Prostate gland (tissue), 2 donors: ENCODE measurements at regions not wholly inside any gene's neighbourhood (a gene's known extent, or its start where the extent isn't known, plus 50 kb on each side); places are given as distances from the start of the nearest gene placed in this dataset.
A peak's percentile ranks its signal among the peaks of the same experiment; 100 is the strongest.

Experiments used
- DNase-seq: peaks from one replicate; pipeline ENCODE4 v3.0.0-alpha.2; 2019; ENCODE audit warnings: low spot score
- H3K27ac ChIP-seq, 2 donors: fragments of 200-600 bp; sonication (generic); 2 replicates each; pipeline ENCODE4 v1.5.1; 2017 to 2019
- H3K27me3 ChIP-seq: fragments of 200-600 bp; sonication (generic); replicated peaks from 2 replicates; pipeline ENCODE4 v1.5.1; 2019; ENCODE audit not compliant: insufficient read depth
- H3K36me3 ChIP-seq, 2 donors: fragments of 200-600 bp; sonication (generic); 1 replicate in 1 of 2; 2 replicates in 1 of 2; pipeline versions ENCODE4 v1.5.1 to v1.8.1; 2017 to 2019
- H3K4me1 ChIP-seq: fragments of 200-600 bp; sonication (generic); replicated peaks from 2 replicates; pipeline ENCODE4 v1.5.1; 2019
- H3K4me3 ChIP-seq, 2 donors: fragments of 200-600 bp; sonication (generic); 2 replicates each; pipeline ENCODE4 v1.5.1; 2017 to 2019
- H3K9me3 ChIP-seq: fragments of 200-600 bp; sonication (generic); 2 replicates; pipeline ENCODE4 v1.5.1; 2017
- POLR2A ChIP-seq: fragments of 450-650 bp; IDR thresholded peaks from one replicate; pipeline ENCODE4 v1.6.1; 2016; ENCODE audit warnings: antibody characterized with exemption, mild to moderate bottlenecking
- POLR2AphosphoS5 ChIP-seq: sonication (generic); formaldehyde crosslinking; IDR thresholded peaks from one replicate; pipeline ENCODE4 v1.6.1; 2017; ENCODE audit warnings: antibody characterized with exemption
- WGBS: methylation state at CpG from one replicate; pipeline ENCODE4 v1.1.5; 2018; 5-methylcytosine and 5-hydroxymethylcytosine counted together
- intact Hi-C: fragments of 100-400 bp; cut with DNase I; formaldehyde crosslinking; loops from one replicate; pipeline ENCODE4 v1.14.2; 2022
- TF ChIP-seq, protein P1 (sequence below), 4 experiments: fragments of 200-600 bp in 2 of 4; fragments of 450-650 bp in 2 of 4; sonication (generic) in 2 of 4; IDR thresholded peaks; 1 replicate in 3 of 4; 2 replicates in 1 of 4; pipeline ENCODE4 v1.5.1; 2016 to 2019; ENCODE audit warnings: antibody characterized with exemption in 4 of 4, mild to moderate bottlenecking in 2 of 4, moderate library complexity in 2 of 4

DNA sequence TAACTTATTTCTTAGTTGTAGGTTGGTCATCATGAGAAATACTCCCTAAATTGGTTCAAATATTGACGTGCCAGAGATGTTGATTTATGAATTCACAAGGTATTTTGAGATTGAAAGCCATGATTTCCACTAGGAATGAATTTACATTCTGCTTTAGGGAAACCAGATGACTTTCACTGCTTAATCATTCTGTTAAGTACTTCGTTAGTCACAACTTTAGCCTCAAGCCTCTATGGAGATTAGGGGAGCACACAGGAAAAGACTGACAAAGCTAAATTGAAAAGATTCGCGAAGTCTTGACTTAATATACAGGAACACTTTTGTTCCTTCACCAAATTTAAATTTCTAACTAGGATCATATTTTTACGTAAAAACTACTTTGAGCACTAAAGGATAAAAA, 250.4 kb upstream of the CACNA2D1 start:
- WGBS: 92% methylated on average over 5 of the region's 5 CpGs
- H3K4me3 ChIP-seq: no peak overlapping the region
- H3K36me3 ChIP-seq: no peaks in the 10 kb centered on the region
- H3K9me3 ChIP-seq: no peaks in the 10 kb centered on the region
- intact Hi-C loops: no loop called here
- DNase-seq: no peak
- TF ChIP-seq POLR2A: no peak
- TF ChIP-seq, protein P1, sequence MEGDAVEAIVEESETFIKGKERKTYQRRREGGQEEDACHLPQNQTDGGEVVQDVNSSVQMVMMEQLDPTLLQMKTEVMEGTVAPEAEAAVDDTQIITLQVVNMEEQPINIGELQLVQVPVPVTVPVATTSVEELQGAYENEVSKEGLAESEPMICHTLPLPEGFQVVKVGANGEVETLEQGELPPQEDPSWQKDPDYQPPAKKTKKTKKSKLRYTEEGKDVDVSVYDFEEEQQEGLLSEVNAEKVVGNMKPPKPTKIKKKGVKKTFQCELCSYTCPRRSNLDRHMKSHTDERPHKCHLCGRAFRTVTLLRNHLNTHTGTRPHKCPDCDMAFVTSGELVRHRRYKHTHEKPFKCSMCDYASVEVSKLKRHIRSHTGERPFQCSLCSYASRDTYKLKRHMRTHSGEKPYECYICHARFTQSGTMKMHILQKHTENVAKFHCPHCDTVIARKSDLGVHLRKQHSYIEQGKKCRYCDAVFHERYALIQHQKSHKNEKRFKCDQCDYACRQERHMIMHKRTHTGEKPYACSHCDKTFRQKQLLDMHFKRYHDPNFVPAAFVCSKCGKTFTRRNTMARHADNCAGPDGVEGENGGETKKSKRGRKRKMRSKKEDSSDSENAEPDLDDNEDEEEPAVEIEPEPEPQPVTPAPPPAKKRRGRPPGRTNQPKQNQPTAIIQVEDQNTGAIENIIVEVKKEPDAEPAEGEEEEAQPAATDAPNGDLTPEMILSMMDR (IDR thresholded peaks at IDR 0.05): no peak
- TF ChIP-seq POLR2AphosphoS5: no peak
- no peak overlapping the region for H3K27ac ChIP-seq
- no peaks in the 10 kb centered on the region for H3K4me1 ChIP-seq
- H3K27me3 ChIP-seq: no peaks in the 10 kb centered on the region

DNA sequence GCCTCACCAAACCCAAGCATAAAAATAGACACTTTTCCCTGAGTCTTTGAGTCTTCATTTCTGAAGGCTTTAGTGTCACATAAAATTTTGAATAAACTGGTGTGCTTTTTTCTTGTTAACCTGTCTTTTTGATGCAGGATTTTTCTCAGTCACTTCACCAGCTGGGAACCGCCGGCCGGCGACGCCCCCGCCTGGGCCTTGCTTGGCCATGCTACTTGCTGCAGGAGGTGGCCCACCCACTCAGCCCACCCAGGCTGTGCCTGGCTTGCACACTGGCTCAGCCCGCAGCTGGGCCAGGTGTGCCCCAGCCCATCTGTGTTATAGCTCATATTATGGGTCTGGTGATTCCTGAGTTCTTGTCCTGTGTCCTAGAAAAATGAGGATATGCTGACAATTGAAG, 247.4 kb upstream of the CACNA2D1 start:
- H3K36me3 ChIP-seq: no peaks in the 10 kb centered on the region
- H3K27ac ChIP-seq: no peak overlapping the region
- H3K4me3 ChIP-seq: no peak overlapping the region
- H3K9me3 ChIP-seq: no peaks in the 10 kb centered on the region
- DNase-seq: no peak
- 89% methylated on average over 7 of the region's 7 CpGs for WGBS
- no peaks in the 10 kb centered on the region for H3K4me1 ChIP-seq
- no peaks in the 10 kb centered on the region for H3K27me3 ChIP-seq
- intact Hi-C loops: no loop called here
- TF ChIP-seq POLR2A (no peak), POLR2AphosphoS5 (no peak)
- TF ChIP-seq, protein P1 (IDR thresholded peaks at IDR 0.05): no peak

- WGBS: 87% methylated on average over 1 of the region's 1 CpG
- TF ChIP-seq POLR2AphosphoS5: no peak
- TF ChIP-seq, protein P1 (IDR thresholded peaks at IDR 0.05): no peak
- no peak for TF ChIP-seq POLR2A
- Histone ChIP-seq H3K36me3 (no peaks in the 10 kb centered on the region), H3K4me3 (no peak overlapping the region), H3K27ac (no peak overlapping the region), H3K27me3 (no peaks in the 10 kb centered on the region), H3K4me1 (no peaks in the 10 kb centered on the region), H3K9me3 (no peaks in the 10 kb centered on the region)
- DNase-seq: no peak
- intact Hi-C loops: no loop called here
Measured at GRCh38 chr7:82685214-82685613, 241.6 kb upstream of the CACNA2D1 start.

GRCh38 chr7:82678716-82679115, 235.1 kb upstream of the CACNA2D1 start:
- intact Hi-C loops: no loop called here
- TF ChIP-seq POLR2AphosphoS5: no peak
- TF ChIP-seq POLR2A: no peak
- TF ChIP-seq, protein P1 (IDR thresholded peaks at IDR 0.05): no peak
- Histone ChIP-seq H3K27me3 (no peaks in the 10 kb centered on the region), H3K9me3 (no peaks in the 10 kb centered on the region), H3K27ac (no peak overlapping the region), H3K4me3 (no peak overlapping the region), H3K36me3 (no peaks in the 10 kb centered on the region), H3K4me1 (no peaks in the 10 kb centered on the region)
- 41% methylated on average over 2 of the region's 2 CpGs for WGBS
- DNase-seq: no peak

DNA sequence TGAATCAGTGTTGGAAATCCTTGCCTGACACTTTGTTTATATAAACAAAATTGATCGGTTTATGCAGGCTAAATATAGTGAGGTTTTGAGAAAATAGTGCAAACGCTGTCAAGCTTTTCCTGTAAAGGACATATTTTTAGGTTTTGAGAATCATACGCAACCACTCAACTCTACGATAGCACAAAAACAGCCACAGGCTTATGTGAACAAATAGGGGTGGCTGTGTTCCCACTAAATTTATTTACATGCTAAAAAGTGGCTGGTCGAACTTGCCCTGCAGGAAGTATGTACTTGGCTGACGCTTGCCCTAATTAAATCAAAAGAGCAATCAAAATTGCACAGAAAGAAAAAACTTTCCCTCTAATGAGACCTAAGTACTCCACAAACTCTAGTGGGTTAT, 234.7 kb upstream of the CACNA2D1 start:
- peak; percentile 44 for DNase-seq
- Histone ChIP-seq H3K4me1 (no peaks in the 10 kb centered on the region), H3K36me3 (no peaks in the 10 kb centered on the region), H3K27me3 (no peaks in the 10 kb centered on the region), H3K9me3 (no peaks in the 10 kb centered on the region), H3K4me3 (no peak overlapping the region), H3K27ac (no peak overlapping the region)
- TF ChIP-seq POLR2AphosphoS5 (peak; percentile 57), POLR2A (no peak)
- intact Hi-C loops: no loop called here
- 32% methylated on average over 6 of the region's 6 CpGs for WGBS
